AG09319 (cell line): ENCODE measurements at regions not wholly inside any gene's neighbourhood (a gene's known extent, or its start where the extent isn't known, plus 50 kb on each side); places are given as distances from the start of the nearest gene placed in this dataset.

Experiments
- DNase-seq: peaks from one replicate; pipeline ENCODE4 v3.0.0-alpha.2; 2010; ENCODE audit warnings: low read depth; ENCODE audit errors: extremely low read depth
- TF ChIP-seq, protein P1 (sequence below): IDR thresholded peaks from 2 replicates; pipeline ENCODE4 v1.5.1; 2011; ENCODE audit warnings: low read depth, mild to moderate bottlenecking, inconsistent platforms, low read length, moderate library complexity

DNA sequence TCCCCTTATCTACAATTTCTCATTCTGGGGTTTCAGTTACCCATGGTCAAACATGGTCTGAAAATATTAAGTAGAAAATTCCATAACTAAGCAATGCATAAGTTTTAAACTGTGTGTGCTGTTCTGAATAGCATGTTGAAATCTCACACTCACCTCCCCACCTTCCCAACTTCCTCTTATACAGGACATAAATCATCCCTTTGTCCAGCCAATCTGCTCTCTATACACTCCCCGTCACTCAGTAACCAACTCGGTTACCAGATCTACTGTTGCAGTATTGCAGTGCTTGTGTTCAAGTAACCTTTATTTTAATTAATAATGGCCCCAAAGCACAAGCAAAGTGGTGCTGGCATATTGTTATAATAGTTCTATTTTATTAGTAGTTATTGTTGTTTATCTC is 420.5 kb downstream of the GXYLT1 start:
- TF ChIP-seq, protein P1, sequence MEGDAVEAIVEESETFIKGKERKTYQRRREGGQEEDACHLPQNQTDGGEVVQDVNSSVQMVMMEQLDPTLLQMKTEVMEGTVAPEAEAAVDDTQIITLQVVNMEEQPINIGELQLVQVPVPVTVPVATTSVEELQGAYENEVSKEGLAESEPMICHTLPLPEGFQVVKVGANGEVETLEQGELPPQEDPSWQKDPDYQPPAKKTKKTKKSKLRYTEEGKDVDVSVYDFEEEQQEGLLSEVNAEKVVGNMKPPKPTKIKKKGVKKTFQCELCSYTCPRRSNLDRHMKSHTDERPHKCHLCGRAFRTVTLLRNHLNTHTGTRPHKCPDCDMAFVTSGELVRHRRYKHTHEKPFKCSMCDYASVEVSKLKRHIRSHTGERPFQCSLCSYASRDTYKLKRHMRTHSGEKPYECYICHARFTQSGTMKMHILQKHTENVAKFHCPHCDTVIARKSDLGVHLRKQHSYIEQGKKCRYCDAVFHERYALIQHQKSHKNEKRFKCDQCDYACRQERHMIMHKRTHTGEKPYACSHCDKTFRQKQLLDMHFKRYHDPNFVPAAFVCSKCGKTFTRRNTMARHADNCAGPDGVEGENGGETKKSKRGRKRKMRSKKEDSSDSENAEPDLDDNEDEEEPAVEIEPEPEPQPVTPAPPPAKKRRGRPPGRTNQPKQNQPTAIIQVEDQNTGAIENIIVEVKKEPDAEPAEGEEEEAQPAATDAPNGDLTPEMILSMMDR: no peak
- DNase-seq: no peak

DNA sequence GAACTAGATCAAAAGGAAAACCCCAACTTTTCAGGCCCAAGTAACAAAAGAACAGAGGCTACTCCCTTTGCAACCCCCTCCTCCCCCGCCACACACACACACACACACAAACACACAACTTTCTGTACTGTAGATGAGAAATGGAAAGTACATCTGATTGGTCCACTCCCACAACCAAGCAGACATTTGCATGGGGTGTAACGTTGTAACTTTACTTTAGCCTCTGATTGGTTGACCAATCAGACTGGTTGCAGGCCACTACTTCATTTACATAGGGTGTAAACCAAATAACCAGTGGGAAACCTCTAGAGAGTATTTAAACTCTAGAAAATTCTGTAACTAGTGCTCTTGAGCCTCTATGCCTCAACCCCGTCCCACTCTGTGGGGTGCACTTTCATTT is 425.5 kb downstream of the GXYLT1 start:
- DNase-seq: no peak
- TF ChIP-seq, protein P1: no peak

DNA sequence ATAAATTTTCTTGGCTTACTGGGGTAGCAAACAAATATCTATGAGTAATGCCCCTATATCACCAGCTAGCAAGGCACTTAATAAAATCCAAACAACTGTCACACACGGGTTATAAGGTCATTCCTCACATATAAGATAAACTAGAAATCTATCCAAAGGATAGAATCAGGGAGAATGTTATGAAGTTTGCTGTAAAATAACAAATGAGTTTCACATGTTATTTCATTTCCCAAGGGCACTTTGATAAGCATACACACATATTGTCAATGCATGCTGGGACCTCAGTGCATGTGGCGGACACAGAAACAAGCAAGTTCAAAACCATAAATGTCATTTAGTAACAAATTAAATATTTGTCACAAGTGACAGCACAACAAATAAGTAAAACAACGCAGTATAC is 429.4 kb downstream of the GXYLT1 start:
- DNase-seq: no peak
- TF ChIP-seq, protein P1: no peak

DNA sequence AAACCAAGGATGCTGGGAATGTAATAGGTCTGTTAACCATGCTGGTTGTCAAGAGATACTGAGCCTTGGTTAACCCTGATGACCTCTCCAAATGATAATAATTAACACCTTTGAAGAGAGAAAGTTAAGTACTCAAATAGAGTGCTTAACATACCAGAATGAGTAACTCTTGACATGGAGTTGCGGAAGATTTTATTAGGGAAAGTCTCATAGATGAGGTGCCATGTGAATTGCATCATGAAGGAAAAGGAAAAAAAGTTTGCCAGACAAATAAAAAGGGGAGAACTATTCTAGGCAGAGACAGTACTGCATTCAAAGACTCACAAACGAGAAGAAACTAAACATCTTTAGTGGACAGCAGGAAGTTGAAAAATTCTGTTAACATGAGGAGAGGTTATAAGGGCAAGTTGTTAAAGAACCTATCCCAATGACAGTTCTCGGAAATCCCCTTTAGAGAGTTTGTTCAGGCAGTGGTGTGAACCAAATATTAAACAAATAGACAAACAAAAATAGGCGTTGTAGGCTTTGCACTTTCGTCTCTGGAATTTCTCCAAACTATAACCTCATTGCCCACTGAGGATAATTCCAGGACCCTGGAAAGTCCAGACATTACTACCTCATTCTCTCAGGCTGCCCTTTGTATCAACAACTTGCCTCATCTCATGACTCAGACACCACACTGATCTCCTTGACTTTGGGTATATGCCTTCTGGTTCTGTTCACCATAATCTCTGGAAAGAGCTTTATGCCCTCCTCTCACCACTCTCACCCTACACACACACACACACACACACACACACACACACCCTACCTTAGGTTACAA is 435.0 kb downstream of the GXYLT1 start:
- TF ChIP-seq, protein P1: no peak

DNA sequence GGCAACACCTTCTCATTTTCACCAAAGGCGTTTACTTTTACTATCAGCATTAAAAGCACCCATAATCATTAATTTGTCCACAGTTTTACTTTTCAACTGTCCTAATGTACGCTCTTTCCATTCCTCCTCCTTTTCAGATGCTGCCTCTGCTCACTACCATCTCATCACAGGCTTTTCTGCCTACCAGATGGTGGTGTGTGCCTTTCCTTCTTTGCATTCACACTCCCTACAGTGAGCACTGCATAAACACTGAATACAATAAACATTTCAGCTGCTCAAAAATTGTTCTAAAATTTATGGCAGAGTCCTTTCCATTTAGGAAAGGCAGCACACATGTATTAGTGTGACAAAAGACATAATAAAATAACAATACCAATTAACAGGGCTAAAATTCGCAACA is 435.7 kb downstream of the GXYLT1 start:
- TF ChIP-seq, protein P1: no peak
- no peak for DNase-seq

More for the DNA sequence above, 435.0 kb downstream of the GXYLT1 start:
- DNase-seq: no peak

DNA sequence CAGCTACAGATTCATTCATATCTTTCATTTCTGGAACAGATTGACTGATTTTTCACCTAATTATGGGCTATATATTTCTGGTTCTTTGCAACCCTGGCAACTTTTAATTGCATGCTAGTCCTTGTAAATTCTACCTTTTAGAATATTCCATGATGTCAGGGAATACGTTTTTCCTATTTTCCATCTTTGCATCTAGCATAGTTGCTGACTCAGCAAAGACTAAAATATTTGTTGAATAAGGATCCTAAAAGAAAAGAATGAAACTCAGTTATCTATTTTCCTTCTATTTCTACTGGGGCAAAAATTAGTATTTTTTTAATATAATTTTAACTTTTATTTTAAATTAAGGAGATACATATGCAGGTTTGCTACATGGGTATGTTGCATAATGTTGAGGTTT is 438.3 kb downstream of the GXYLT1 start:
- DNase-seq: no peak
- TF ChIP-seq, protein P1: no peak

DNA sequence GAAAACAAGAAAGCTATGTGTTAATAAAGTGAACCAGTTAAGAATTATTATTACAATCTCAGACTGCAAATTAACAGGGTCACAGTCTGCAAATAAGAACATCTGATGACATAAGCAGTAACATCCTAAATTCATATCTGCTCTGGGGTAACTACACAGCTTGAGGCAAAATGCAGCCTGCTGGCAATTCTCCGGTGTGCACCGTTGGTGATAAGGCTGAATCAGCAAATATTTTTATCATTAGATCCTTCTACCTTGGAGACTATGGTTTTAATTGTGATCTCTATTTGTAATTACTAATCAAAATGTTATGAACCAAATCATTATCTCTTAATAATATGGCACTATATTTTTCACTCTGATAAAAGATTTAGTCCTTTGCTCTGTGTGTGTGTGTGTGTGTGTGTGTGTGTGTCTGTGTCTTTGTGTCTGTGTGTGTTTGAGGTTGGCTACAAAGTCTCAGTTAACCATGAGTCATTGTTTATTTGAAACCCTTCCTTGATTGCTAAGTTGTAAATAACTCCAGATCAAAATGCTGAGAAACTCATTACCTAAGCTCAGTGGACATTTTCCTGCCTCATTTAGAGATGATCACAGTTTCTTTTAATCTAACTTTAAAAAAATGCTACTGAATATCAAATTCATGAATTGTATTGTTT is 442.6 kb downstream of the GXYLT1 start:
- TF ChIP-seq, protein P1: no peak
- DNase-seq: no peak
